ENCODE measurements at regions not wholly inside any gene's neighbourhood (a gene's known extent, or its start where the extent isn't known, plus 50 kb on each side); places are given as distances from the start of the nearest gene placed in this dataset.

DNA sequence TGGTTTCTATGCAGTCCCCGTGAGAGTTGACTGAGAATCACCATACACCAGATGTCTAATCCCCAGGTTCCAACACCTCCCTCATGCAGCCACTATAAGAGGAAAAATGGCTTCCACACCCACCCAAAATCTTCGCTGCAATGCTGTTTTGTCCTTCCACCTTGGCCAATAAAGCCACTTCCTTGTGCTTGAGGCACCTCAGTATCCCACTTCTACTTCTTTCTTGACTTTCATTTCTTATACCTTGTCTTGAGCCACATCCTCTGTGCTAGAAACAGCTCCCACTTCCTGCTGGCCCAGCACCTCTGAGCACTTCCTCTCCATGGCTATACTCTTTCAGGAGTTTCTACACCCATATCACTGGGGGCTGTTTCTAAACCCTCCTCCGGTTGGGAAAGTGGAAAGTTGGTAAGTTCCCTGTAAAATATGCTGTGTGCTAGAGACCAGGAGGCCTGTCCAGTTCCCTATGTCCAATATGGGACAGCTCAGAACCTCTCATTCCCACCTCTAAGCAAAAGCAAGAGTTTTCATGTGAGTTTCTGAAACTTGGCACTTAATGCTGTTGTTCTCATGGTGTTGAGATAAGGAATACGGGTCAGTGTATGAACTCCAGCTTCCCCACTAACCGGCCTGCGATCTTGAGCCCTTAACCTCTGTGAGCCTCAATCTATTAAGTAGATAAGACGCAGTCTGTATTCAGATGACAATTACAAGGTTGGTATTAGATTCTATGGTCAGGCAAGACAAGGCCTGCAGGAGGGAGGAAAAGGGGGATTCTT is 209.1 kb upstream of the ID2 start:
- no peak for DNase-seq (ENCODE audit: low spot score)

DNA sequence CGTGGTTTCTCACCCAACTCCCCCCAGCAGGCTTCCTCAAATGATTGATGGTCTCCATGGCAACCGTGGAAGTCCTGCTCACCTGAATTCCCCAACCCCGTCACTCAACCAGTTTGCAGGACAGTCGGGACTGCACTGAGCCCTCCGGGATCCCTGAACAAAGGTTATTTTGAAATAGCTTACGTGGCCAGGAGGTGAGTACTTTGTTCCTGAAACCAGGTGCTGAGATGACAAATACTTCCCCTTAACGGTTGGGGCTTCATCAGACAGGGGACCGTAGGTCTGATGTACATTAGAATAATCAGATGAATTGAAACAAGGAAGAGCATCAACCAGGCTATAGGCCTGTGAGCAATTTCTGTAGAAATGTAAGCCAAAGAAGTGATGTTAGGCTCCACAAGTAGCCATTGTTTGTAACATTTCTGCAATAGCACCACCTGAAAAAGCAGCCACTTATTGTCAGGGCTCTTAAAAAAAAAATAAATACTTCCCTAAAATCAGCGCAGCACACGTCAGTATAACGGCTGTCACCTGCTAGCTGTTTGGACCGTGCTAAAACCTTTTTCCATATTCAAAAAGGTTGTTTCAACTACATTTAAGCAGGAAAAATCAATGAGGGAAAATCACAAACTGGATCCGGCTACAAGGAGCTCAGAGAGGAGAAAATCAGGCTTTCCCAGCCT is 206.4 kb upstream of the ID2 start:
- DNase-seq (ENCODE audit: low spot score), result no peak

DNA sequence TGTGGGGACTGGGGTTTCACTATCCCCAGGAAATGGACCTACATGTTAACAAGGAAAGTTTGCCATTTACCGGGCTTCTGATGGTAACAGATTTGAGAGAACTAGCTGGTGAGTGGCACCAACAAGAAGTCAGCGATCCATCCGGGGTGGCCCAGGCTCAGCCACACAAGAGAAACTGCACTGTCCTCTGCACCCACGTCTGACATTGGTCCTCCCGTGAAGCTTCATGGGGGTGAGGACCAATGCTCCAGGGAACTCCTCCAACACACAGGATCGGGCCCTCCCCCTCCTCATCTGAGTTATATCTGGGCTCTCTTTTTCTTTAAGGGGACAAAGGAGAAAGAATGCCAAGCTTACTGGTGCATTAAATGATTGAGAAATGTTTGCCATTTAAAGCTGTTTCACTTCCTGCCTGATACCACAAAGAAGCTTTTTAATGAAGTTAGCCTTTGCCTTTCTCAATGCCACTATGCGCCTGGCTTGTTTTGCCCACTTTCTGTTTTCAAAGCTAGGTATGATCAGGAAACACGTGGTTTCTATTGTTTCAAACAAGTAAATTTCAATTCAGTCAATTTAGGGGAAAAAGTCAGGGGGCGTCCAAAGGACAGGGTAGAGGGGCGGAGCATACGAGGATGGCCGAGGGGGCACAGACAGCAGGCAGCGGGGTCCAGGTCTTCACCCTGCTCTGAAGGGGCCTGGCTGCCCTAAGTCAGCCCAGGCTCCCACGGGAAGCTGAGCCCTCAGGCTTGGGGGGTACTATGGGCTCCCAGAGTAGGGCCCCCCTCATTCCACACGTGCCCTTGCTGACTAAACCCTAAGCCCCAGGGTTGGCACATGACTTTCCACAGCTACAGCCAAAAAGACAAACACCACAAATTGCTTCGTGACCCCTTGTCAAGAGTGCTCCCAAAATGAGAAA is 204.0 kb upstream of the ID2 start:
- no peak for DNase-seq (ENCODE audit: low spot score)

DNA sequence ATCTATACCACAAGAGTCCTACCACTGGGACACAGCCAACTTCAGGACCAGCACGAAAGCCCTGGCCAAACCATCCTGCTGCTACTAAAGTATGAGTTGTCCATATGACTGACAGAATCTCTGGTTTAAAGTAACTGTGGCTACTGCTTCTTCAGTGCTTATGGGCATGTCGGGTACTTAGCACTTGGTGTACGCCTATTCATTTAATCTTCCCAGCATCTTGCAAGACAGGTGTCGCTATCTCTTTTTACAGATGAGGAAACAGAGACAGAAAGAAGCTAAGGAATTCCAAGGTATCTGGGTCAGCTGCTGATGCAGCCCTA is 203.4 kb upstream of the ID2 start:
- no peak for DNase-seq (ENCODE audit: low spot score)

DNA sequence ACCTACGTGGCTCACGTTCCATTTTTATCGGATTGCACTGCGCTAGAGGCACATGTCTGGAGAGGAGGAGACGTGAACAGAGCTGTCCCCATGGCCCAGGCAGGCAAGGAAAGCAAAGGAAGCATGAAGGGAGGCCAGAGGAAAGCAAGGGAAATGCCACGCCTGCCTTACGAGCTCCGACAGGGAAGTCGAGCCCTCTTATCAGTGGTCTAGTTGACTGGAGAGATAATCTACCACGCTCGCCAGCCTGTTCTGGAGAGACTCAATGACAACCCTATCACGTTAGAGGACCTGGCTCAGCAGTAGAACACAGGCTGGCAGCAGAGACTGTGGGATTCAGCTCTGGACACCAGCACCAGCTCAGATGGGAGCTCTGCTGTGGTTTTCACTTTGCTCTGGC is 202.6 kb upstream of the ID2 start:
- peak; percentile 74 for DNase-seq (ENCODE audit: low spot score)

DNA sequence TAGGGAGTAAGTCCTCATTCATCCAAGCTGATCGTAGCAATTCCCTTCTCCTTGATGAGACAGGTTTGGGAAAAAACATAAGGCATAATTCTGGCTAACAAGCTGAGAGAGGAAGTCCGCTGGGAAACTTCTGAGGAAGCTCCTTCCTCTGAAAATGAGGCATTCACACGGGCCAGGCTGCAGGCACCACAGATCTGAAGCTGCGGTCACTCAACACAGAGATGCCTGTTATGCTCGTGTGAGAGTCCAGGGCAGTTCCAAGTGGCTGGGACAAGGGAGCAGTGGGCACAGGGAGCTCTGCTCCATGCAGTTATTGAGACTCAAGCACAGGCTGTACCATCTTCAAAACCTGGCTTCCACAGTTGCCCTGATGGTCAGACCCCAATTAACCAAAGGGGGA is 200.9 kb upstream of the ID2 start:
- no peak for DNase-seq (ENCODE audit: low spot score)

DNA sequence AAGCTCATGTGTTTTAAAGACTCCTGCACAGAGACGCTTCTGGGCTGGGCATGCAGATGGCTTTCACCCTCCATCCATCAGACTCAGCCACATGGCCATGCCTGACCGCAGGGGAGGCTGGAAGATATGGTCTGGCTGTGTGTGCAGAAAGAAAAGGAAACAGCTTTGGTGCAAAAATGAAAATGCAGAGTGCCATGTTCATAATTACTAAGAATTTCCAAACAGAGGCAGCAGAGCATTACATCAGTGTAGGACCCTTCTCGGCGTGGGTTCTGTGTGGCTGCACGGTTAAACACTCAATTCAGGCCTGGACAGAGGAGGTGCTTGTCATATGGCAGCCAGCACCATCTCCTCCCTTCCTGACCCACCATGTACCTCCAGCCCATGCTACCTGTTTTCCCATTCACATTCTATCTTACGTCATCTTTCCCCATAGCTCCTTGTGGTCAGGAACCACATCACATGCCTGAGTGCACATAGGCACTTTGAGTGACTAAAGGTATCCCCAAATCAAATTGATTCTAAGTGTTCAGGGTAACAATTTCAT is 200.3 kb upstream of the ID2 start:
- no peak for DNase-seq (ENCODE audit: low spot score)

DNA sequence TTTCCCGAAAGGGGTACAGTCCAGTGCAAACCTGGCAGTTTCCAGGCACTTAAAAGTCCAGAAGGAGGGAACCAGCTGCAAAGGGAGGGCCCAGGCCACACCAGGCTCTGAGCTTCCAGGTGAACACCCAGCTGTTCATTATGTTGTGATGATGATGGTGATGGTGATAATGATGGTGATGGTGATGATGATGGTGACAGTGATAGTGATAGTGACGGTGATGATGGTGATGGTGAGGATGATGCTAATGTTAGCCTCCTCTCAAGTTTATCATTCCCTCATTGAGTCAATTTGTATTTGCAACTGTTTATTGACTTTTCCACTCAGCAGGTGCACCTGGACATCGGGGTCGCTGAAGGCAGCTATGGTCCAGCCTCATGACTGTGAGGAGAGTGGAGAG is 199.4 kb upstream of the ID2 start:
- DNase-seq (ENCODE audit: low spot score), result no peak

DNA sequence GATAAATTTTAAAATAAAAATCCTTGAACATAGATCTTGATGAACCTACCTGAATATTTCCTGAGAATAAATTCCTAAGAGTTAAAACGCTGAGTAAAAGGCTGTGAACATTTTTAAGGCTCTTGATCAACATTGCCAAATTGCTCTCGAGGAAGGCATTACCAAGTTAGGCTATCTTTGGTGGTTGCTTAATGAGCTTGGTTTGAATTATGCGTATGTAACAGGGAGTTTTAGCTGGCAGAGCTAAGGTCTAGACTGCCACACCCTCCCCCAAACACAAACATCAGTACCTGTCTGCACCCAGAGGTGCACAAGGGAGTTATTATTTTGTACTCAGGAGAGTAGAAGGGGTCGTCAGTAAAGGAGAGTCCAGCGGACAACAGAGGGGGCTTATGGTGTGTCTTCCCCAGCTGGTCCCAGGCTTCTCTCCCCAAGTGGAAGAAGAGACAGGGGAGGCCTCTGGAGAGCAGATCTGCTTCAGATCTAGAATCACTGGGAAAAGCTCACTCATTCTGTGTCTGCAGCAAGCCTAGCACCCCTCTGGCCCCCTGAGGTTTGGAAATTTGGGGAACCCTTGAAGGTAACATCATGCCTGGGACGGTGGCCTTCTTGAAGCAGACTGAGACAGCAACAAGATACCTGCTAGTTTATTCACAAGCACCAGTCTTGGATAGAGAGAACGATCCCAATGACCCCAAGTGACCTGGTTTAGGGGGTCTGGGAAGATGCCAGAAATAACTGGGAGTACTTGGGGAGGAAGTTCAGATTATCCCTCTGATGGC is 197.2 kb upstream of the ID2 start:
- DNase-seq (ENCODE audit: low spot score), result no peak

DNA sequence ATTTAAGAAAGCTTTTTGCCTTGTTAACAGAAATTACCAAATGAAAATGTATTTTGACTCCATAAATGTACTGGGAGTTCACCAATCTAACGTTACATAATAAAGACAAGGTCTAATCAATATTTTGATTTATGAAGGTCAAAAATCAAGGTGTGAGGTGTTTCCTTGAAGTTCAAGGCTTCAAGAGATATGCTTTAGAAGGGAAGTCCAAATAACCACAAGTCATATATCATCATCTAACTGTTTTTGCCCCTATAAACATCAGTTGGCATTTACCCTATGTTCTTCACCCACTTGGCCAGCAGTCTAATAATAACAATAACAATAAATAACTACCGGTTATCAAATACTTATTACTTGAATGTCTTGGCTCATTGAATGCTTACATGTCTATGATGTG is 196.1 kb upstream of the ID2 start:
- no peak for DNase-seq (ENCODE audit: low spot score)

DNA sequence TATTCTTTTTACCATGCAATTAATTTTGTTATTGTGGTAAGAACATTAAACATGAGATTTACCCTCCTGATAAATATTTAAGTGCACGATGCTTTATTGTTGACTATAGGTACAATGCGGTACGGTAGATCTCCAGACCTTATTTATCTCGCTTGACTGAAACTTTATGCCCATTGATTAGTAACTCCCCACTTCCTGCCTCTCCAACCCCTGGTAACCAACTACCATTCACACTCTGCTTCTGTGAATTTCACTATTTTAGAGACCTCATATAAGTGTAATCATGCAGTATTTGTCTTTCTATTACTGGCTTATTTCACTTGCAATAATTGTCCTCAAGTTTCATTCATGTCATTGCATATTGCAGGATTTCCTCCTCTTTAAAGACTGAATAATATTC is 195.7 kb upstream of the ID2 start:
- DNase-seq (ENCODE audit: low spot score), result no peak

DNA sequence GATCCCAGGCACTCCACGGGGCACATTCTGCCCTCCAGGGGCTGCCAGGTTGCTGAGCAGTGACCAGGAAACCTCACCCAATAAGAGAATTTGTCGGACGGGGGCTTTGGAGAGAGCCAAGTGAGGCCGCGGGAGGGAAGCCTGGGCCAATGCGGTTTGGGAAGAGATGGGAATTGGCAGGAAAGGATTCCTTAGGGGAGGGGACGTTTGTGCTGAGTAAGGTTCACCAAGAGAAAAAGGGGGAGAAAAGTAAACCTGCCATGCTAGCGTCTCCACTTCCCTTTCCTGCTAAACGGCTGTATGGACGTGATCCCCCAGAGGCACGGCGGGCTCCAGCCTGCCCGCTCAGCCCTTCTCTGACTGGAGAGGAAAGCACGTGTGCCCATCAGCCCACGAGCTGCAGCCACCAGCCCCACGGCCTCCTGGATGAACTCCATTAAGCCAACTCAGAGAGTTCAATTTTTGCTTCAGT is 194.4 kb upstream of the ID2 start:
- DNase-seq (ENCODE audit: low spot score), result no peak

DNA sequence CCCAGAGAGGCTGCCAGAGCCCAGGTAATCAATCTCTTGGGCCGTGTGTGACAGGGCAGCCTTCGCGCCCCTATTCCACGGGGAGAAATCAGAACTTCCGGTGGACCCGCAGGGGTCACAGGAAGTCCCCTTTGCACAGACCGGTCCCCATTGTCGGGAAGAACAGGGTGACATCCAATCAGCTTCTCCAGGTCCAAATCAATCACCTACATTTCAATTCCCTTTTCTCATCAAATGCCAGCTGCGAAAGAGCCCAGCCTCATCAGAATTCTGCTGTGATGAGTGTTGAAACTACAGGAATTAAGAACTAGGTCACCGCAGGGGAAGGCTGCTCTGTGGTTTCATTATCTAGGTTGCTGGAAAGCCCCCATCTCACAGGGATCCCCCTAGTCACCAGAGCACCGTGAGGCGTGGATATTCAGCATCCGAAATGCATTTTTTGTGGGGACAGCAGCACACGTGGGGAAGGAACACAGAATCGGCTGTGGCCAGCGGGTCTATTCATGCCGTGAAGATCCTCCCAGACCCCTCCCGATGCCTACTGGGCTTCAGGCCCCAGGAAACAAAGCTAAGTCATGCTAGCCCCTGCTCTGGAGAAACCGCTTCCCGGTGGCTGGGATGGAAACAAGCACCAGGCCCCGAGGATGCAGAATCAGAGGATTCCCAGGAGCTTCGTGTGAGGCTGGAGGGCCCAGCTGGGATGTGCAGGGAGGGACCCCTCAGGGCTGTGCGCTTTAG is 193.7 kb upstream of the ID2 start:
- DNase-seq (ENCODE audit: low spot score), result no peak

DNA sequence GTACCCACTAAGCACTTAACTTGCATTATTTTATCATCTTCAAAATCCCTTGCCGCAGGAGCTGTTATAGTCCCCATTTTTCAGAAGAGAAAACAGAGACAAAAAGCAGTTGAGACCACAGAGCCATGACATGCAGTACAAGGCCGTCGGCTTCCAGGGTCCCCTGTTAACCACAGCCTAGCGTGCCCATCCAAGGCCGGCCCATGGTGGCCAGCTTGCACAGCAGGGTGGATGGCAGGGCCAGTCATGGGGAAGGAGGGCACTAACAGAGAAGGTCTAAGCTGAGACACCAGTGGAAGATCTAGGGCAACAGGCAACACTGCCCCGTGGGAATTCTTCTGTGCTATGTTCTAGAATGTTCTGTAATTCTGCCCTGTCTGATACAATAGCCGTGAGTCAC is 192.6 kb upstream of the ID2 start:
- DNase-seq (ENCODE audit: low spot score), result no peak

DNA sequence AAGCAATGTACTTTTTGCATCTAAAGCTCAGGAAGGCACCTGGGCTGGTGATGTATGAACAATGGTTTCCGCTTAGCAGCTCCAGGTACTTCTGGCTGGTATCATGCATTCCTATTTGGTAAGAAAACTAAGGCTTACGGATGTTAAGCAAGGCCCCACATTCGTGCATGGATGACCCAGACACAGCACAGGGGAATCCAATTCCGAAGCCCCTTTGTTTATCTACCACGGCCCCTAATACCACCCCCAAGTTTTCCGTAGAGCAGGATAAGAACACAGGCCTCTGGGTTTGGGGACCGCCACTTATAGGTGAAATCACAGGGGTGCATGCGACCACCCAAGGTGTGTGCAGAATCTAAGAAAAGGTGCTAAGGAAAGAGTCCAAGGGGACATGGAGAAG is 192.1 kb upstream of the ID2 start:
- DNase-seq (ENCODE audit: low spot score), result no peak

DNA sequence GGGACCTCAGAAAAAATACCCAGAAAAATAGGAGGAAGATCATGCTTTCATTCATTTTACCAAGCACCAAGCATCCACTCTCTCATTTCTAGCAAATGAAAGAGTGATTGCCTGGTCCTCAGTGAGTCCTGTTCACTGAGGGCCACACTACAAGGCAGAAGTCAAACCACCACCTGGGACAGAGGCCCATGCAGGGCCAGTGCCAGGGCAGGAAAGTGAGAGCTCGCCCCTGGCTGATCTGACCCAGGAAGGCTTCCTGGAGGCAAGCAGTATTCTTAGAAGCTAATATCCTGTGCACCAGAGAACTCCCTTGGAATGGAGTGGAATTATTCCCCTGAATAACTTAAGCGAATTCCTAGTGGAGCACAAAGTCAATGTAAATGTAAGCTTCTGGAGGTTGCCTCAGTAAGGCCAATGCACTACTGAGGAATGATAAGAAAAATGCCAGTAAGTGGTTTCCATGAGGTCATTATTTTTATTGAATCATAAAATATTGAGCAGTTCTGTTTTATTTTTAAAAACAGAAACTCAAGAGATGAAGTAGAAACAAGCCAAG is 191.6 kb upstream of the ID2 start:
- DNase-seq (ENCODE audit: low spot score), result no peak

DNA sequence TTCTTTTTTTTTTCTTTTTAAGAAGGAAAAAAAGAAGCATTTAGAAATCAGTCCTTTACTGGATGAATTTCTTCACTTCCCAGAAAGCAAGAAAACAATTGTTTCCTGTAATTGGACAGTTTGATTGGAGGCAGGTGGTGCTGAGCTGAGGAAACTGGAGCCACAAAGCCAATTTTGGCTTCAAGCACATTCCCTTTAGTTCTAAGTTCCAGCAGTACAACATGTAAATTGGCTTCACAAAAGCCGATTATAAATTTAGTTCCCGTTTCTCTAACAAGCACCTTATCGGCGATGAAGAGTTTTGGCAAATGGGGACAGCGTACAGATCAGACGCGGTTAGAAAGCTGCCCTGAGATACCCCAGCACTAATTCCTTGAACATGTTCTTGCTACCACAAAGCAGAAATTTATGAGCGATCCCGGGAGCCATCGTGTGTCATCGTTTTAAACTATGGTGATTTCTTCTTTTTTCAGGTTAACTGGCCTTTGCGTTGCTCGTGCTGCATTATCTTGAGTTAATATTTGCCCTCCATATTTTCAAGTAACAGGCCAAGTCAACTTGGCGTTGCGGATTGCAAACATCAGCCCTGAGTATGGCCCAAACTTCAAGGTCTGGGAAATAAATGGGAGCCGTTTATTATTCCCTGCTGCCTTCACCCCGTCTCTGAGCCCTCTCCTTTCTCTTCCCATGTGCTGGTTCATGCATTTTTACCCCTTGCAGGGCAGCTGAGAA is 190.4 kb upstream of the ID2 start:
- DNase-seq (ENCODE audit: low spot score), result no peak

DNA sequence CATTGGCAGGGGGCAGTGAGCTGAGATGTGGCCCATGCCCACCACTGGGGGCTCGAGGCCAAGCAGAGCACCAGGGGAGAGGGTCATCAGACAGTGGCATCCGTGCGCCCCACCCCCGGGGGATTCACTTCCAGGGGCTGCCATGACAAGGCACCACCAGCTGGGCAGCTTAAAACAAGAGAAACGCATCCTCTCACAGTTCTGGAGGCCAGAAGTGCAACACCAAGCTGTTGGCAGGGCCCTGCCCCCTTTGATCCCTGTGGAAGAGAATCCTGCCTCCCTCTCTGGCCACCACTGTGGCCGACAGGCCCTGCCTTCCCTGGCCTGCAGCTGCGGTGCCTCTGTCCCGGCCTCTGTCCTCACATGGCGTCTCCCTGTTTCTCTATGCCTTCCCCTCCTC is 187.7 kb upstream of the ID2 start:
- DNase-seq (ENCODE audit: low spot score), result no peak

DNA sequence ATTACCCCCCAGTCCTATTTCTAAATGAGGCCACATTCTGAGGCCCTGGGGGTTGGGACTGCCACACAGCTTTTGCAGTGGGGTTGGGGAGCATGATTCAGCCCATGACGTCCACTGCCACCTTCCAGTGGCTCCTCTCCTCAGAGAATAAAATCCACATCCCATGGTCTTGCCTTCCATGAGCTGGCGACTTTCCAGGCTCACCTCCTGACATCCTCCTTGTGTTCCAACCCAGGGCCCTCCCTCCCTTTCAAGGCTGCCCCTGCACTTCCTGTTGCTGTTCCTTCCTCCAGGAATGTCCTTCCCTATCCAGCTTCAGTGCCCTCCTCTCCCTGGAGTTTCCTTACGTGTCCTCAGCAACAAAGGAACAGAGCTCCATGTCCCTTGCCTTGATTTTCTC is 187.3 kb upstream of the ID2 start:
- peak; percentile 64 for DNase-seq (ENCODE audit: low spot score)

Data from mucosa of gallbladder (tissue), 1 donor.